Skeletal muscle cell (primary cell): ENCODE measurements at regions not wholly inside any gene's neighbourhood (a gene's known extent, or its start where the extent isn't known, plus 50 kb on each side); places are given as distances from the start of the nearest gene placed in this dataset.

ENCODE experiments used
- DNase-seq: peaks from one replicate; pipeline ENCODE4 v3.0.0-alpha.2; 2010; ENCODE audit warnings: low read depth
- H3K4me3 ChIP-seq: 2 replicates; pipeline ENCODE4 v1.5.1; 2011; ENCODE audit warnings: low read depth, mild to moderate bottlenecking, control low read depth, low read length, moderate library complexity

DNA sequence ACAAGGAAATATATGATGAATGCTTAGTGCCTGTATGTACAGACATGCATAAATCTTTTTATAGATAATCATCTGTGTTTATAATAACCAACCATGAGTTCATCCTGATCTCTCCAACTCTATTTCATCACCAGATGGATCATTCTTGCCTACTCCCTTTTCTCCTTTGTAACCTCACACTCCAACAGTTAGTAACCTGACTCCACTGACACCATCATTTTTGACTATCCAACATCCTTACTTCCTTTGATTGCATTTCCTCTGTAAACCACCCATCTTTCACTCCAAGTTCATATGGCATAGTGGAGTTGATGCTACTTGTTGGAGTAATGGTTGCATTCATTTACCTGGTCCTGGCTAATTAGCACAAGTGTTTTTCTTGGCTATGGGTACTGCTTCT is 170.6 kb downstream of the ZNF330 start:
- no peak overlapping the region for H3K4me3 ChIP-seq
- DNase-seq, result peak; percentile 22

DNA sequence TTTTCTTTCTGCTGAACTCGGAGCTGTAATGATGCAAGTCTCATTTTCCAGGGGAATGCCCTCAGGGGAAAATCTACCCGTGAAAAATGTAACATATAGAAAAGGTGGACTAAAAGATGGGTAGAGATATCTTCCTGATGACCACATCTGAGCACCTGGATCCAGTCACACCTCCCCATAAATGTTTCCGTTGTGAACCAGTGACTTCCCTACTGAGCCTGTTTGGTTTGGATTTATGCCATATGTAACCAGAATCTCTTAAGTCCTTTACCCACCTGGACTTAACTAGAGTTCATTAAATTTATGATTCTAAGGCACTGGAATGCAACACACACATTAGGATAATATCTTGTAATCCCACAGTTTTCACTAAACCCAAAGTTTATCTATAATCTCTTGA is 171.1 kb downstream of the ZNF330 start:
- no peak for DNase-seq
- H3K4me3 ChIP-seq, result no peak overlapping the region

DNA sequence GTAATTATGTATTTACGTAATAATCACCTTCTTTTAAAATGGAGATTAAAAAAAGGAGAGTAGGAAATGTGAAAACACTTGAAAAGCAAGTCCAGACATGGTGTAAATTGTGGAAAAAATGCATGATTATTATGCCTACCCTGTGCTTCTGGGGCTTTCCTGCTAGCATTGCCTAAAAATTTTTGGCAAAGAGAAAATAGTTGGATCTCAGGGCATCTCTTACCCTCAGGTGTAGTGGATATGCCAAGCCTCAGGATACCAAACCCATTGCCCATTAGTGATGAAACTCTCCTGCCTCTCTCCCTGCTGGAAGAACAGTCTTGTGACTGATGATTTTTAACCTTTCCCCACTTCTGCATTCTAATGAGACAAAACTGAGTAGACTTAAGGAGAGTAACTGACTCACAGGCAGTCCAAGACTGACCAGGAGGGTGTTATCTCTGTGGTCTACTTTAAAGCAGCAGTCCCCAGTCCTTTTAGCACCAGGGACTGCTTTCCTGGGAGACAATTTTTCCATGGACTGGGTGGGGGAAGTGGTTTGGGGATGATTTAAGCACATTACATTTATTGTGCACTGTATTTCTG is 174.6 kb downstream of the ZNF330 start:
- H3K4me3 ChIP-seq, result no peak overlapping the region
- no peak for DNase-seq

DNA sequence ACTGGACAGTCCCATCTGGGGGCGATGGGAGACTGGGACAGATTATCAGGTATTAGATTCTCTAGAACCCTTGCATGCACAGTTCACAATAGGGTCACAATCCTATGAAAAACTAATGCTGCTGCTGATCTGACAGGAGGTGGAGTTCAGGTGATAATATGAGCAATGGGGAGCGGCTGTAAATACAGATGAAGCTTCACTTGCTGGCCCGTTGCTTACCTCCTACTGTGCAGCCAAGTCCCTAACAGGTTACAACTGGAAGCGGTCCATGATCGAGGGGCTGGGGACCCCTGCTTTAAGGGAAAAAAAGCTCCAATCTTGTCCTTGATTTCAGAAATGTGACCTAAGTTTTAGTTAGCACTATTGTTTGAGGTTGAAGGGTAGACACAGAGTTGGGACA is 175.2 kb downstream of the ZNF330 start:
- H3K4me3 ChIP-seq, result no peak overlapping the region
- no peak for DNase-seq

DNA sequence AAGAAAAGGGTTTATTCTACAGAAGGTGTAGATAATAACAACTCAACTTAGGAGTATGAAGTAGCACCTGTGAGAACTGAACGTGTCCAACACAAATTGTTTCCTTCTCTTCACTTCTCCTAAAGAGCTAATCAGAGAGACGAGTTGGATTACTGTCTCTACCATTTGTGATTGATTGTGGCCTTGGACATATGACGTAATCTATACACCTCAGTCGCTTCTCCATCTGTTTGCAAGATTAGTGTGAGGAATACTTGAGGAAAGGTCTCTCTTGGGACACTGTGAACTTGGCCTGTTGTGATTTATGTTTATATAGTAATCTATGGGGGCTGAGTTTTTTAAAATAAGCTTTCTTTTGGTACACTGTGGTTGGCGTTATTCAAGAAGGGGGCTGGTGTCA is 182.0 kb downstream of the ZNF330 start:
- no peak for DNase-seq
- H3K4me3 ChIP-seq, result no peak overlapping the region

DNA sequence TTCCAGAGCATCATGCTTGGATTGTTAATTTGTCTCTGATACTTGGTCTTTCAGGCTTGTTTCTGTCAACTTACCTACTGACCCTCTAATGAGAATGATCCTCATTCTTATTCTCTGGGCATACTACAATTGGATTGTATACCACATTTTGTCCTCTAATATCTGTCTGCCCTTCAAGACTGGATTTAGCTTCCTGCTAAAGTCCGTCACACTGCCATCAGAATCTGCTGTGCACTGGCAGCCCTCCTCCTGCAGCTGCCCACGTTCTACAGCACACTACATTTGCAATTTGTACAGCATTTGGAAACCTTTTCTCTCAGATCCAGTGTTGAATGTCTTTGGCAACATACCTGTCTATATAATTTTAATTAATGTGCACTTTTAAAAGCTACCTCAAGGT is 183.1 kb downstream of the ZNF330 start:
- H3K4me3 ChIP-seq, result no peak overlapping the region
- no peak for DNase-seq

DNA sequence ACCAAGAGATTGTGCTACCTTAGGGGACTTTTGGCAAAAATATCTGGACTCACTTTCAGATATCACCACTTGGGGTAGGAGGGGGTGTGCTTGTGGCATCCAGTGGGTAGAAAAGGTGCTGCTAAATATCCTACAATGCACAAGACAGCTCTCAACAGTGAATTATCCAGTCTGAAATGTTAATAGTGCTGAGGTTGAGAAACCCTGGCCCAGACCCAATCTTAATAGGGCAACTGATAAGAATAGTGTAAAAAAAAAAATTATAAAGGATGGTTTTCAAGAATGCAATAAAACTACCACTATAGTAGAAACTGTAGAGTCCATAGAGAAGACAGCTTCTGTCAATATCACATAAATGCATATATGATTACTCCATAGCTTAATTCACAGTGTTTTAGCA is 185.5 kb downstream of the ZNF330 start:
- no peak overlapping the region for H3K4me3 ChIP-seq

DNA sequence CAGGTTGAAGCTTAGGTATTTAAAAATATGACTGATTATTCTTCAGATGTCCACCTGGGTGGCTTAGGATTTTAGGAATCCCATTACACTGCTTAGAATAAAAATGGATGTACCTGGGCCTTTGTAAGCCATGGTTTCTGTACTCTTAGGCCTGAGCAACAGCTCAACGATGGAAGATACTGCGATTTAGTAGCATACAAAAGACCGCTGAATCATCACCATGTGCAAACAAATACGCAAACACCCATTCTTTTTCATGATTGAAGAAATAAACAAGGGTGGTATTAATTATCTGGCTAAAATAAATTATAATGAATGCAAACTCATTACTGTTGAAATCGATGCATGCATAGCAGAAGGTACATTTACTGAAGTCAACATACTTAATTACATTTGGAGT is 188.9 kb downstream of the ZNF330 start:
- DNase-seq, result no peak
- H3K4me3 ChIP-seq, result no peak overlapping the region

More for the DNA sequence above, 185.5 kb downstream of the ZNF330 start:
- no peak for DNase-seq

DNA sequence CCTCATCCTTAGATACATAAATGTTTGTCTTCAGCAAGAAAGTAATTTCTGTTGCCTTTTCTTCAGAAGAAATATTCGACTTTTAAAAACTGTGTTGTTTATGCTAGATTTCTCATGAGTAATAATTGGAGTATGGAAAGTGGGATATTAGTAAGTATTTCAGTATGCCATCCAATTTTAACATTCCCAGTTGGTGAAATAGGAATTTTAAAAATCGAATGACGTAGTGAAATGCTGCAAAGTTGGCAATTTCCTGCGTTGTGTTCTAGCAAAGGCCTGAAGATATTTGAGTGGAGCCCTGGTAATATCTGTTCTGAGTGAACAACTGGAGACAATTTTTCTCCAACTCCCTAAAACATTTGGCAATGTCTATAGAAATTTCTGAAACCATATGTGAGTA is 190.1 kb downstream of the ZNF330 start:
- DNase-seq, result no peak
- no peak overlapping the region for H3K4me3 ChIP-seq

DNA sequence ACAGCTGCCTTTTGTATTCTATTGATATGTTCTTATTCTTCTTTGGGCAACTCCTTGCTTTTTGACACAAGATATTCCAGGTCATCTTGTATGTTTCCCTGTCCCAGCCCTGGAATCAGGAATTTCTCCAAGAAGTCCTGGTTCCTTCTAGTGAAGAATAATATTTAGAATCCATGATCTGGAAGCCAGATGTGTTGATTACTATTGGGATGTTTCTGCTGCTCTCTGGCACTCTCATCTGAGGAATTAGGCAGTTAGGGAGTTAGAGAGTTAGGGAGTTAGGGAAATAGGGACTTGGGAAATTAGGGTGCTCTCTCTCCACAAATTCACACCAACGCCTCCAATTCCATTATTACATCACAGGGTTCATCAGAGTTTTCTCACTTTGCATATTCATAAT is 191.2 kb downstream of the ZNF330 start:
- no peak overlapping the region for H3K4me3 ChIP-seq
- DNase-seq, result no peak

DNA sequence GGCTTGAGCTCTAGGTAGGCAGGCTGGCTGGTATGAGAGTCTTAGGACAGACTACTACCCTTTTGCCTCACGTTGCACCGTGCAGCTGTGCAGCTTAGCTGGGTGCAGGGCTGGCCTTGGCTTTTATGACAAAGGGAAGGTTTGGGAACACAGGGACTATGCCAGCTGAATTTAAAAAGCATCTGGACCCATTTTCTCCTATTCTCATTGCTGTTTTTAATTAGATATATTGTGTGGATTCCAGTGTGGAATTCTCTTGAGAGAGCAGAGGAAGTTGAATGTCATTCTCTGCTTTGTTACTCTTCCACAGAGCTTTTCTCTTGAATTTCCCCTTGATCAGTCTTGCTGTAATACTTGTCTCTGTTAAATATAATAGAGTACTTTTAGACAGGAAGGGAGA is 192.7 kb downstream of the ZNF330 start:
- H3K4me3 ChIP-seq, result no peak overlapping the region
- no peak for DNase-seq

DNA sequence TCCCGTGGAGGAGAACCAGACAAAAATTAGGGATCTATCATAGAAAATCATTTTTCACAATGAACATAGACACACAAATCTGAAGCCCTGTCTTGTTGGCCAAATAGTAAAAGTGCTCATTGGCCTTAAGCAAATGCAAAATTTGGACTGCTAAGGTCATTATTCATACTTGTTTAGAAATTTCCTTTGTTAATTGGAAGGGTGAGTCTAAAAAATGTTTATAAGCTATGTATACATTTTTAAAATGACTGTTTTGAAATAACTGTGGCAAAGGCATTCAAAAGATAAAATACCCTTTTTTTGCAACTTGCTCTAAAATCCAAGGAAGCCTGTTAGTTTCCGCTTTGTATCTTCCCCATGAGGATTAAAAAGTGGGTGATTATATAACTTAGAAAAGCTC is 195.0 kb downstream of the ZNF330 start:
- no peak overlapping the region for H3K4me3 ChIP-seq
- no peak for DNase-seq

DNA sequence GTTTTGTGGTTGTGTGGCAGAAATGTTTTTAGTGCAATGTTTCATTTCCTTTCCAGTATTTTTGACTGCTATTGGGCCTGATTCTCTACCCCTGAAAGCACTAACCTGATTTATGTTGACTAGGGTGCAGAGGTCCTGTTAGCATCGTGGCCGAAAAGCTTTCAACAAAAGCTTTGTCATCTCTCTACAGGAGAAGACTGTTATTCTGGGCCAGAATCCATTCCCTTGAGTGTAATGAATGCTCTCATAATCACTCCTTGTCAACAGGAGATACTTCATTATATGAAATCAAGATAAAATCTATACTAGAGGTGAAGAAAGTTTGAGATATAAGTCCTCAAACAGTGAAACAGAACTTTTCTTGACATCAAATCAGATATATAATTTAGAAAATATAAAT is 195.5 kb downstream of the ZNF330 start:
- DNase-seq, result peak; percentile 83

DNA sequence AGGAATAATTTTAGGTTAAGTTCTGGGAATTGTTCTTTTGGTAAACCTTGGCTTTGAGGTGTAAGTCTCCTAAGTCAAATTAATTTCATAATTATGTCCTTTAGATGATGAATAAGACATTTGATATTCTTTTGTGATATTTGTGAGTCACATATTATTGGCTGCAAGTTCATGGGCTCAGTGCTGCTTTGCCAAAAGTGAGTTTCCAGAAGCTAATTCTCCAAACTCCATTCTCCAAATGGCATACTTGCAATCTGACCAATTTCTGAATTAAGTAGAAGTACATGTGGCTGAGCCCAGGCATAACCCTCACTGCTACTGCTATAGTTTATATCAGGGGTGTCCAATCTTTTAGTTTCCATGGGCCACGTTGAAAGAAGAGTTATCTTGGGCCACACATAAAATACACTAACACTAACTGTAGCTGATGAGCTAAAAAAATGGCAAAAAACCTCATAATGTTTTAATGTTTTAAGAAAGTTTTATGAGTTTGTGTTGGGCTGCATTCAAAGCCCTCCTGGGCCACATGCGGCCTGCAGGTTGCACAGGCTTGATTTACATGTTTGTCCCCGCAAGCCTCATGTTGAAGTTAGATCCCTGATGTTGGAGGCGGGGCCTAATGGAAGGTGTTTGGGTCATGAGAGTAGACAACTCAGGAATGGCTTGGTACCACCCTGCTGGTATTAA is 196.1 kb downstream of the ZNF330 start:
- no peak overlapping the region for H3K4me3 ChIP-seq
- DNase-seq, result peak; percentile 16

More for the DNA sequence above, 195.5 kb downstream of the ZNF330 start:
- no peak overlapping the region for H3K4me3 ChIP-seq

DNA sequence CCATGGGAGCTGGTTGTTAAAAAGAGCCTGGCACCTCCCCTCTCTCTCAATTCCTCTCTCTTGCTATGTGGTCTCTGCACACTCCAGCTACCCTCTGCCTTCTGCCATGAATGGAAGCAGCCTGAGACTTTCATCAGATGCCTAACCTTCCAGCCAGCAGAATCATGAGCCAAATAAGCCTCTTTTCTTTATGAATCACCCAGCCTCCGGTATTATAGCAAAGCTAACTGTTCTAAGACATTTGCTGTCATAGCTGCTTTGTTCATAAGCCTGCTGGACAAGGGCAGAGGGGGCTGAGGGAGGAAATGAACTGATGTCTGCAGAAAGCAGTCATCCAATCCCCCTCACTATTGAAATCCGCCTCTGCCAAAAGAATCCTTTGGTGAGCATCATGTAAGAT is 196.7 kb downstream of the ZNF330 start:
- peak; percentile 47 for DNase-seq
- H3K4me3 ChIP-seq, result no peak overlapping the region

DNA sequence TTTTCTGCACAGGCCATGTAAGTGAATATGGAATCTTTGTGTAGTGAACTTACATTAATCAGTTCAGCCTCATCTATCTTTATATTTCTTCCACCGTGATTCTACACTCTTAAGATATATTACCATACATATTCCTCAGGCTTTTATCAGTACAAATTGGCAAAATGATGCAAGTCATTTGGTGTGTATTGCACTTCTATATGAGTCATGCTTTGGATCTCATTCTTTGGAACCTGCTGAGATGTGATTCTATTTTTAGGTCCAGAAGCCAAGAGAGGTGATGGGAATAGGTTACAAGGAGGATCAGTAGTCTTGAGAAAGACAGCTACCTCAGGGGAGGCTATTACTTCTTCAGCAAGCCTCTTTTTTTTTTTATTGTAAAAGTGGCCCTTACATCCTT is 204.4 kb downstream of the ZNF330 start:
- H3K4me3 ChIP-seq, result no peak overlapping the region
- peak; percentile 88 for DNase-seq

DNA sequence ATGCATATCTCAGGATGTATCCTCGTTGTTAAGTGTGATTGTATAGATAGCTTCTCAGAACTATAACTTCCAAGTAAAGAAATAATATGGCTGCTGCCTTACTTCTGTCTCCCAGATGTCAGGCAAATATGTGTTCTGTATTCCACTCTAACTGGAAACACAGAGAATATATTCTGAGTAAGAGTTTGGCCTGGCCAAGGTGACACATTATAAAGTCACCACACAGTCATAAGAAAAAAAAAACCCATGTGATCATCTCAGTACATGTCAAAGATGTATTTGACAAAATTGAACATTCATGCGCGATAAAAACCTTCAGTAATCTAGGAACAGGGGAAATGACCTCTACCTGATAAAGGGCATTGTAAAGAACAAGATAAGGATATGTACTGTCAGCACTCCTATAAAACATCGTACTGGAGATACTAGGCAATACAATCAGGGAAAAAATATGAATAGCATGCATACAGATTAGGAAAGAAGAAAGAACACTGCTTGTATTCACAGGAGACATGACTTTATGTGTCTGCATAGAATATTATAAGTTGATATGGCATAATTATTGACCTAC is 207.1 kb downstream of the ZNF330 start:
- DNase-seq, result no peak

DNA sequence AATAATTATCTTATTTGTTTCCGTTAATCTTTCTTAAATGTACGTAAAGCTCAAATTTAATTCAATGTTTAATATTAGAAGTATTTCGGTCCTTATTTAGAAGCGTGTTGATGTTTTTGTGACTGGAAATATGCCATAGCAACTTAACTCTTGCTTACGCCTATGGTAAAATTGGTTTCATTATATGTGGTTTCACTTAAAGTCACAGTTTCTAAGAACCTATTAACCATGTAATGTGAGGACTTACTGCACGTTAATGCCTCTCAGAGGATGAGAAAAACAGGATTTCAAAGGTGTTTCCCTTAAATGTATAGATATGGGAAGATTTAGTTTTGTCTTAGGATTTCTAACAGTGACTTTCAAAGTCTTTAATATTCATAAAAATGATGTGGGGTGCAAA is 206.4 kb upstream of the IL15 start:
- no peak for DNase-seq
- no peak overlapping the region for H3K4me3 ChIP-seq

More for the DNA sequence above, 207.1 kb downstream of the ZNF330 start:
- H3K4me3 ChIP-seq, result no peak overlapping the region

DNA sequence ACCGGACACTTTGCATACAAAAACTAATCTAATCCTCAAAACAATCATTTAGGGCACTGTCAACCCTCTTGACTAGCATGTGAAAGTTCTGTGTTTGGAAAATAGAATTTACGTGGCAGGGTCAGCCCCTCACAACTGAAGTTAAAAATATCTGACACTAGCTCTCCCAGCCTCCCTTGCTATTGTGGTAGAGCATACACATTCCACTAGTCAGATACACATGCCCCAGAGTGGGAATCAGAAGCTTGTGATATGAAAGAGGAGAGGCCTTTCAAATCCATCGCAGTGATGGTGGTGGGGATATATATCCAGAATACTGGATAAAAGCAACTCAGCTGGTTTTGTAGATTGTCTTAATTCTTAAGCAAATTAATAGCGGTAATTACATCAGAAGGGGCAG is 205.7 kb upstream of the IL15 start:
- no peak for DNase-seq
- no peak overlapping the region for H3K4me3 ChIP-seq

DNA sequence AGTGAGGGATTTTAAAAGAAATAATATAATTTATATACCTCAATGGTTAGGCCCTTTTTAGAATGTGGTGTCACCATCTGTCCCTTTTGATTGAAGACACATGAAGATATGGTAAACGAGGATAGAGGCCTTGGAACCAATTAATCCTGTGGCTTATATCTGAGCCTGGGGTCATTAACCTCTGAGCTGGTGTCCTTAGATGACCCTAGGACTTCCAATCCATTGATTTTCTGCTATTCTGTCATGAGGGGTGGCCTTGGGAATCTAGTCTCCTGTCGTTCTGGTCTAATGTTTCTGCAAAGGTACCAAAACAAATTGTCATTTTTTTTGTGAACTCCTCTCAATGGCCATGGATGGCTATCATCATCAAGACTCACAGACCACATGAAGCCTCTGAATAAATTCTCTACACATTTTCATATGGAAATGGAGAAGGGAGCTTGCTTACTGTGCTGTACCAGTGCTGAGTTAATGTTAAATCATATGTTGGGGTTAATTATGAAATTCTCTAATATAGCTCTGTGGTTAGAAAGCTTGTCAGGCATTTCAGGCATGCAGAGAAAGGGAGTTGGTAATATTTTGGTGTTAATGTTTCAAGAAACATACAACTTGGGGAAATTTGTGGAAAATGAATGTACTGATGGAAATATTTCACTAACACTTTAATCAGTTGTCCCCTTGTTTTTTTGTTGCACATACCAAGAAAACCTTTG is 204.2 kb upstream of the IL15 start:
- no peak for DNase-seq
- H3K4me3 ChIP-seq, result no peak overlapping the region
